ENCODE measurements at regions not wholly inside any gene's neighbourhood (a gene's known extent, or its start where the extent isn't known, plus 50 kb on each side); places are given as distances from the start of the nearest gene placed in this dataset.
"Not testable (repeated sequence)": the region's sequence is repeated elsewhere in the genome, so short reads cannot be mapped to it uniquely, and the experiment has no call there.

DNA sequence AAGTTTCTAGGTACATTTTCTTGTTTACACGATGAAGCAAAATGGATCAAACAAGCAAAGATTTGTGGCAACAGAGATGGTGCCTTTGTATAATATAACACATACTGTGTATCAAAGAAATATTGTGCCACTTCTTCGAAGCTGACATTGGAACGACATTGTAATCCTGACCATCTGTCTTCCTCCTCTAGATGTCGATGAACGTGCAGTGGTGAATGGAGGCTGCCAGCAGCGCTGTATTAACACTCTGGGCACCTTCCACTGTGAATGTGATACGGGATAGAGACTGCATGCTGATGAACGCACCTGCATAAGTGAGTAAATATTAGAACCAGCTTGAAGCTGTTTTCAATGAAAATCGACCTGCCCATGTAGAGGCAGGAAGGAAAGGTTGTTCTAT is 613.3 kb upstream of the GOLIM4 start:
- ATAC-seq (no peak), DNase-seq (no peak)
- Mint-ChIP-seq H3K9me3 (ENCODE audit: insufficient read depth) (no peaks in the 10 kb centered on the region), H3K4me3 (no peak overlapping the region), H3K36me3 (ENCODE audit: low read depth) (no peaks in the 10 kb centered on the region), H3K27me3 (ENCODE audit: low read depth) (no peaks in the 10 kb centered on the region), H3K4me1 (ENCODE audit: low read depth) (no peaks in the 10 kb centered on the region), H3K27ac (no peak overlapping the region)
- CTCF ChIA-PET: no interaction called here
- POLR2A ChIA-PET: no interaction called here

DNA sequence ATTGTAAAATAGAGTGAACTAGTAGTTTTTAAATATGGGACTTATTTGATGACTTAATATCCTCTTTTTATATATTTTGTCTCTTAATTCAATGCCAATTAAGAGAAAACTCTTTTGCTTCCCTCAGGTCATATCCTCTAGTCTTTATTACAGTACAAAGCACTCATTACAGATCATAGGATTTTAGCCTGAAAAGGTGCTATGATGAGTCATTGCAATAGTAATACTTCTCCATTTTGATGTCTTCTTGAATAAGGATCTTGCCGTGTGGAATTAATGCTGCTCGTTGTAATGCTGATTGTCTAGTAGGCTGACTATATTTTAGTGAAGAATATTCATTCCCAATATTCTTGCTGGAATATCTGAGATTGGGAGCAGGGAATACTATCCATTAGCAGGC is 612.2 kb upstream of the GOLIM4 start:
- DNase-seq: no peak
- ChIA-PET CTCF (no interaction called here), POLR2A (no interaction called here)
- Mint-ChIP-seq H3K9me3 (ENCODE audit: insufficient read depth) (no peaks in the 10 kb centered on the region), H3K4me1 (ENCODE audit: low read depth) (no peaks in the 10 kb centered on the region), H3K27ac (no peak overlapping the region), H3K36me3 (ENCODE audit: low read depth) (no peaks in the 10 kb centered on the region), H3K27me3 (ENCODE audit: low read depth) (no peaks in the 10 kb centered on the region), H3K4me3 (no peak overlapping the region)
- no peak for ATAC-seq

DNA sequence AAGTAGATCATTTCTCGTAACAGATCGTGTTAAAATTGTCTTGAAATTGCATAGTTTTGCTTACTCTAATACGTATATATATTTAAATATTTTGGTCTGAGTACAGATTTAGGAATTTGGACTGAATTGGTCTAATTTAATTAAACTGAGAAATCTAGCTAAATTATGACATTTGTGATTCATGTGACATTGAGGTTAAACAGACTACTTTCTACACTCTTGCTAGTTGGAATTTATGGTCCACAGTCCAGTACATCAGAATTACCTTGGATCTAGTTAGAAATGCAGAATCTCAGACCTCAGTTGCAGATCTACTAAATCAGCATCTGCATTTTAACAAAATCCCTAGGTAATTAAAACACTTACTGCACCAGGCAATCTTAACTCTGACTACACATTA is 609.7 kb upstream of the GOLIM4 start:
- DNase-seq (no peak), ATAC-seq (no peak)
- ChIA-PET POLR2A (no interaction called here), CTCF (no interaction called here)
- no peak overlapping the region for H3K4me3 Mint-ChIP-seq
- no peaks in the 10 kb centered on the region for H3K4me1 Mint-ChIP-seq (ENCODE audit: low read depth)
- no peak overlapping the region for H3K27ac Mint-ChIP-seq
- no peaks in the 10 kb centered on the region for H3K9me3 Mint-ChIP-seq (ENCODE audit: insufficient read depth)
- no peaks in the 10 kb centered on the region for H3K36me3 Mint-ChIP-seq (ENCODE audit: low read depth)
- no peaks in the 10 kb centered on the region for H3K27me3 Mint-ChIP-seq (ENCODE audit: low read depth)

DNA sequence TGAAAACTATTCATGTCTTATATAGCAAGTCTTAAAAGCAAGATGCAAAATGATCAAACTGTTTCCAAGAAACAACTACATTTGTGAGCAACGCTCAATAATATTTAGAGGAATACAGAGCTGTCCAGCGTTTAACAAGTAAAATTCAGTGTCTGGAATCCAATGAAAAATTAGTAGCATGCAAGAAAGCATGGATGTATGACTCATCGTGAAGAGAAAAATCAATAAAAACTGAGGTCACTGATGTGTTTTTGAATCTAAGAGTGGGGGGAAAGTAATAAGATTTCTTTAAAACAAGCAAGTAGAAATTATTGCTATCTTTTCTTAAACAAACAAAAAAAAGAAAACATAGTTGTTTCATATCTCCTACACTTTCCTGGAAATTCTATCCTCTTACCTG is 600.3 kb upstream of the GOLIM4 start:
- POLR2A ChIA-PET: no interaction called here
- no peak overlapping the region for H3K27ac Mint-ChIP-seq

DNA sequence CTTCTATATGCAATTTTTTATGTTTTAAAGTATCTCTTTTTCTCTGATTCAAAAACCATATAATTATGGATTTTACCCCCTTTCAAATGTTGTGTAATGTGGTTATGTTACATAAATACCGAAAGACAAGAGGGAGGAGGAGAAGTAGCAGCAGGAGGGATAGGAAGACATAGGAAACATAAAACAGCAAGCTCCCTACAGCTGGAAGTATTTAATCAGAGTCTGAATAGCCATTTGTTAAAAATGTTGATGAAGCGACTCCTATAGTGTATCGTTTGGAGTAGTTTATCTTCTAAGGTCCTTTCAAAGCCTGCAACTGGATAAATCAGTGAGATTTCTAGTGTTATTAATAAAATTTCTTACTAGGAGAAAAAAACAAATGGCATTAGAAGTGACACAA is 598.1 kb upstream of the GOLIM4 start:
- no peak overlapping the region for H3K4me3 Mint-ChIP-seq
- CTCF ChIA-PET: no interaction called here
- no peaks in the 10 kb centered on the region for H3K36me3 Mint-ChIP-seq (ENCODE audit: low read depth)
- ATAC-seq (no peak), DNase-seq (no peak)
- POLR2A ChIA-PET: no interaction called here
- no peaks in the 10 kb centered on the region for H3K9me3 Mint-ChIP-seq (ENCODE audit: insufficient read depth)
- H3K27ac Mint-ChIP-seq: no peak overlapping the region
- no peaks in the 10 kb centered on the region for H3K27me3 Mint-ChIP-seq (ENCODE audit: low read depth)
- H3K4me1 Mint-ChIP-seq (ENCODE audit: low read depth): no peaks in the 10 kb centered on the region

More for the DNA sequence above, 600.3 kb upstream of the GOLIM4 start:
- no peaks in the 10 kb centered on the region for H3K9me3 Mint-ChIP-seq (ENCODE audit: insufficient read depth)
- H3K4me3 Mint-ChIP-seq: no peak overlapping the region
- H3K36me3 Mint-ChIP-seq (ENCODE audit: low read depth): no peaks in the 10 kb centered on the region
- CTCF ChIA-PET: interaction anchor here (1.0 kb wide), 1 partner anchor 11 kb away, joined by 3 read pairs; no protein-coding TSS in a partner anchor
- DNase-seq (no peak), ATAC-seq (no peak)
- no peaks in the 10 kb centered on the region for H3K27me3 Mint-ChIP-seq (ENCODE audit: low read depth)
- no peaks in the 10 kb centered on the region for H3K4me1 Mint-ChIP-seq (ENCODE audit: low read depth)

DNA sequence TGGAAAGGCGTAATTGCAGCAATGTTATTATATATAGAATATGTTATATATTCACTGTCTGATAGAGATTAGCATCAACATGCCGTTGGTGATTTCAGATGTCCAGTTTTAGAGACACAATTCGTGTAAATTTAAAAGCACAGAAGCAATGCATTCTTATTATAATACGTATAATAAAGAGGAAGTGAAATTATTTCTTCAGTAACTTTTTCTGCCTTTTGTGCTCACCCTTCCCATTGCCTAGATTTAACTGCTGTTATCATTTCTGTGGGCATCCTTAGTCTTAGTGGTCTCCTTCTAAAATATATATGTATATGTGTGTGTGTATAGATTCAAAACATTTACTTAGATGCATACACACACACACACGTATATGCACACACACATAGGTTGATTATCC is 592.5 kb upstream of the GOLIM4 start:
- CTCF ChIA-PET: no interaction called here
- DNase-seq: no peak
- H3K27me3 Mint-ChIP-seq (ENCODE audit: low read depth): no peaks in the 10 kb centered on the region
- H3K9me3 Mint-ChIP-seq (ENCODE audit: insufficient read depth): no peaks in the 10 kb centered on the region
- H3K4me1 Mint-ChIP-seq (ENCODE audit: low read depth): no peaks in the 10 kb centered on the region
- ATAC-seq: no peak
- no peak overlapping the region for H3K4me3 Mint-ChIP-seq
- POLR2A ChIA-PET: no interaction called here
- no peak overlapping the region for H3K27ac Mint-ChIP-seq
- H3K36me3 Mint-ChIP-seq (ENCODE audit: low read depth): no peaks in the 10 kb centered on the region

DNA sequence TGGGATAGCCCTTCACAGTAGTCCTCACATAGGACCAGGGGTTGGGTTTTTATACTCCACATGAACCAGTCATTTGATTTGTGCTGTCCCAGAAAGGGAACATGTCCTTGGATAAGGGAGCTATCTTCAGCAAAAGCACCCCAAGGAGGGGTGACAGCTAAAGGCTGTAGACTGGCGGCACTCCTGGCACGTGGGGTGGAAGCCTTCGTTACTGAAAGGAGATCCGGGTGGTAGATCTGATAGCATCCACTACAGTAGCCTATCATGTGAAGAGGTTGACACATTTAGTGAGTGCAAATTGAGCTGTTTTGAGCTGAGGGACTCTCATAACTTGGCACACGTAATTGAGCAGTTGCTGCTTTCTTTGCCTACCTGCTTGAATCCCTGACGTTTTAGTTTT is 588.8 kb upstream of the GOLIM4 start:
- ATAC-seq (no peak), DNase-seq (no peak)
- Mint-ChIP-seq H3K27me3 (ENCODE audit: low read depth) (no peaks in the 10 kb centered on the region), H3K4me1 (ENCODE audit: low read depth) (no peaks in the 10 kb centered on the region), H3K4me3 (no peak overlapping the region), H3K27ac (no peak overlapping the region), H3K36me3 (ENCODE audit: low read depth) (no peaks in the 10 kb centered on the region), H3K9me3 (ENCODE audit: insufficient read depth) (no peaks in the 10 kb centered on the region)
- ChIA-PET POLR2A (no interaction called here), CTCF (interaction anchor here (1.1 kb wide), 1 partner anchor 12 kb away, joined by 3 read pairs; no protein-coding TSS in a partner anchor)

DNA sequence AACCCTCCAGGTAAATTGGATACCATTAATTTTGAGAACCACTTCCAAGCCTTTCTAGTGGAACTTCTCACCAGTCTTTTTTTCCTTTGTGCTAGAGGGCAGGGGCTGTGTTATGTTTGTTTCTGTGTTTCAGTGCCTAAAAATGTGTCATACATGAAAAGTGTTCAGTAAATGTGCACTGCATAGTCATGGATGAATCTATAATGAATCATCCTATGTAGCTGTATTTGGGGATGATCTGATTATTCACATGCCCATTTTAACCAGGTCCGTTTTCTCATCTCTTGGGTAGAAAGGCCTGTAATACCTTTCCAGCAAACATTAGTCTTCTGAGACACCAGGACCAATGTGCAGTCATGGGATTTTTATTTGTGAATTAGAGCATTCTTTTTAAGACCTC is 583.0 kb upstream of the GOLIM4 start:
- POLR2A ChIA-PET: no interaction called here
- no peaks in the 10 kb centered on the region for H3K27me3 Mint-ChIP-seq (ENCODE audit: low read depth)
- no peaks in the 10 kb centered on the region for H3K36me3 Mint-ChIP-seq (ENCODE audit: low read depth)
- no peak for ATAC-seq
- H3K4me3 Mint-ChIP-seq: no peak overlapping the region
- CTCF ChIA-PET: no interaction called here
- H3K4me1 Mint-ChIP-seq (ENCODE audit: low read depth): no peaks in the 10 kb centered on the region
- H3K9me3 Mint-ChIP-seq (ENCODE audit: insufficient read depth): no peaks in the 10 kb centered on the region
- no peak for DNase-seq
- H3K27ac Mint-ChIP-seq: no peak overlapping the region

DNA sequence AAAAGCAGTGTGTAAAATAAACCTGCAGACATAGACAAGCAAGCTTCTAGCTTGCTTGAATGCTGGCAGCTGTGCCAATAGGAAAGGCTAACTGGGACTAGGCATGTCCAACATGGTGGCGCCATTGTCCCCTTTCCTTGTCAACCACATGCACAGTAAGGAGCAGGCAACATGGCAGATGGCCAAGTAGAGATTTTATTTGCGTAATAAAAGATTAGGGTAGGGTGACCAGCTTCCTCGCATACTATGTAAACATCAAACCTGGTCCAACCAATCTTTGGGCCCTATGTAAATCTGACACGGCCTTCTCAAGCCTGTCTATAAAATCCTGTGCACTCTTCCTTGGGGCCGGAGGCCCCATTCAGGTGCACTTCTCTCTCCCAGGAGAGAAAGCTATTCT is 575.4 kb upstream of the GOLIM4 start:
- no peaks in the 10 kb centered on the region for H3K36me3 Mint-ChIP-seq (ENCODE audit: low read depth)
- H3K4me3 Mint-ChIP-seq: no peak overlapping the region
- DNase-seq: no peak
- no peak for ATAC-seq
- H3K9me3 Mint-ChIP-seq (ENCODE audit: insufficient read depth): no peaks in the 10 kb centered on the region
- CTCF ChIA-PET: no interaction called here
- no peaks in the 10 kb centered on the region for H3K4me1 Mint-ChIP-seq (ENCODE audit: low read depth)
- no peak overlapping the region for H3K27ac Mint-ChIP-seq
- H3K27me3 Mint-ChIP-seq (ENCODE audit: low read depth): no peaks in the 10 kb centered on the region
- POLR2A ChIA-PET: no interaction called here

DNA sequence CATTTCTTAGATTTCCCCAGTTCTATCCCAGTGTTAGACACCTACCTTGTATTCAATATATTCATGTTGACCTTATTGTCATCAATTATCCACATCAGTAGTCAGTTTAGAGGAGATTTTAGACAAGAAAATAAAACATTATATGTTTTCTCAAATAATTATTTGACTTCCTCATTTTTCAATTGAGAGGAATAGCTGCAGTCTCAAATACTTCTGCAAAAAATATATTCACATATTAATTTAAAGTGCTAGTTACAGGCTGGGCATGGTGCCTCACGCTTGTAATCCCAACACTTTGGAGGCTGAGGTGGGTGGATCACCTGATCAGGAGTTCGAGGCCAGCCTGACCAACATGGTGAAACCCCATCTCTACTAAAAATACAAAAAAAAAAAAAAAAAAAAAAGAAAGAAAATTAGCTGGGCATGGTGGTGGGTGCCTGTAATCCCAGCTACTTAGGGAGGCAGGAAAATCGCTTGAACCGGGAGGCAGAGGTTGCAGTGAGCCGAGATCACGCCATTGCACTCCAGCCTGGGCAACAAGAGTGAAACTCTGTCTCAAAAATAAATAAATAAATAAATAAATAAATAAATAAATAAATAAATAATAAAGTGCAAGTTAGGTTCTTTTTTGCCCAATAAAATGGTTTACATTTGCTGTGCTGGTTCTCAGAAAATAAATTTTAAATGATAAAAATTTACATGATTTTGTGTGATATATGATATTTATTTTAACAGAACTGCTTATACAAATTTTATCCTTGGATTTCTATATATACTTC is 565.3 kb upstream of the GOLIM4 start:
- CTCF ChIA-PET; H3K4me3 Mint-ChIP-seq; POLR2A ChIA-PET; DNase-seq; H3K27ac Mint-ChIP-seq; ATAC-seq; H3K36me3 Mint-ChIP-seq (ENCODE audit: low read depth); H3K27me3 Mint-ChIP-seq (ENCODE audit: low read depth); H3K4me1 Mint-ChIP-seq (ENCODE audit: low read depth); H3K9me3 Mint-ChIP-seq (ENCODE audit: insufficient read depth): not testable (repeated sequence)

DNA sequence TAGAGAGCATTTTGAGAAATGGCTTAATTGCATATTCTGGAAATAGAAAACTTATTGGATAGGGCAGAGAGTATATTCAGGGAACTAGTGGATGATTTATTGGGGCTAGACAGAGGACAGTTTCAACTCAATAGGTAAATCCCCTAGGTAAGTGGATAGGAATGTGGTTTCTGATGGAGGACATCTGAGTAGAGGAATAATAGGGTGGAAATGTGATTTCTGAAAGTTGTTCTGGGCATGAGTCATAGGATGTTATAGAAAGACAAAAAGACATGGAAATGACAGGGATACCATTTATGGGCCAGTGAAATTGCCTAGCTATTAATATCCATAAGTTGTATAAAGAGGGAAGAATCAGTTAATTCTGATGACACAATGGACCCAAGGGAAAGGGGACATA is 563.3 kb upstream of the GOLIM4 start:
- Mint-ChIP-seq H3K4me1 (ENCODE audit: low read depth) (no peaks in the 10 kb centered on the region), H3K36me3 (ENCODE audit: low read depth) (no peaks in the 10 kb centered on the region), H3K27ac (no peak overlapping the region), H3K4me3 (no peak overlapping the region), H3K9me3 (ENCODE audit: insufficient read depth) (no peaks in the 10 kb centered on the region), H3K27me3 (ENCODE audit: low read depth) (no peaks in the 10 kb centered on the region)
- CTCF ChIA-PET: no interaction called here
- POLR2A ChIA-PET: no interaction called here
- ATAC-seq: no peak
- no peak for DNase-seq

DNA sequence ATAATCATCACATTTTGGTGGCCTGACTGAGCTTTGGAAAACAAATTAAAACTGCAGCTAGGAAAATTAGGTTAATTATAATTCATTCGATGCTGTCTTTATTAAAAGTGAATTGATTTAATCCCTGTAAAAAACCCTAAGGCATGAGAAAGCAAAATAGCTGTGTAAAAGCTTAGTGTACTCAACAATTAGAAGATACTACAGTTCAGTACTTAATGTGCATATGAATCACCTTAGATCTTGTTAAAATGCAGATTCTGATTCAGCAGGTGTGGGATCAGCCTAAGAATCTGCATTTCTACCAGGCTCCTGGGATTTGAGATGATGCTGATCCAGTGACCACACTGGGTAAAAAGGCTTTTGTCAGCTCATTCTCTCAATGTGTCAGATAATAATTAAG is 559.9 kb upstream of the GOLIM4 start:
- Mint-ChIP-seq H3K4me1 (ENCODE audit: low read depth) (no peaks in the 10 kb centered on the region), H3K4me3 (no peak overlapping the region), H3K27me3 (ENCODE audit: low read depth) (no peaks in the 10 kb centered on the region), H3K36me3 (ENCODE audit: low read depth) (no peaks in the 10 kb centered on the region), H3K27ac (no peak overlapping the region), H3K9me3 (ENCODE audit: insufficient read depth) (no peaks in the 10 kb centered on the region)
- ChIA-PET CTCF (no interaction called here), POLR2A (no interaction called here)
- ATAC-seq (no peak), DNase-seq (no peak)

DNA sequence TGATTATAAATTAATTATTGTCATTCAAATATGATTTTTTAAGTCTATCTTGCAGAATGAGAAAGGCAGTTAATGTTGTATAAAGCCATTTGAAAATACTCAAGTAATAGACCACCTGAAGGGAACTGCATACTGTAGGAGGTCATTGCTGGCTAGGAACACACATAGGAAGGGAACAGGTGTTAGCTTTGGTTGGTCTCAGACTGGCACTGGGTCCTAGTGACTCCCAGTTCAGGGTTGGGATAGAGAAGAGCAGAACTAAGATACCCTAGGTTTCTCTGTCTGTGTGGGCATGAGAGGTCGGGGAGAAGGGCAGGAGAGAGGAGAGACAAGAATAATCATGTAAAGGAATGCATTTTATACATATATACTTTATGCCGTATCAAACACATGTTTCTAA is 559.0 kb upstream of the GOLIM4 start:
- no peaks in the 10 kb centered on the region for H3K9me3 Mint-ChIP-seq (ENCODE audit: insufficient read depth)
- CTCF ChIA-PET: no interaction called here

More for the DNA sequence above, 559.0 kb upstream of the GOLIM4 start:
- POLR2A ChIA-PET: no interaction called here
- H3K4me3 Mint-ChIP-seq: no peak overlapping the region
- H3K4me1 Mint-ChIP-seq (ENCODE audit: low read depth): no peaks in the 10 kb centered on the region
- ATAC-seq (no peak), DNase-seq (no peak)
- H3K36me3 Mint-ChIP-seq (ENCODE audit: low read depth): no peaks in the 10 kb centered on the region
- no peaks in the 10 kb centered on the region for H3K27me3 Mint-ChIP-seq (ENCODE audit: low read depth)
- H3K27ac Mint-ChIP-seq: no peak overlapping the region

Measured in activated CD8-positive, alpha-beta T cell treated with anti-CD3 and anti-CD28 coated beads, Interleukin-2, amount 10 ng/mL, durations not matched to agents 7 days and 5 days (primary cell).